GM18870 (cell line): ENCODE measurements at regions not wholly inside any gene's neighbourhood (a gene's known extent, or its start where the extent isn't known, plus 50 kb on each side); places are given as distances from the start of the nearest gene placed in this dataset.
"Not testable (repeated sequence)": the region's sequence is repeated elsewhere in the genome, so short reads cannot be mapped to it uniquely, and the experiment has no call there.

Experiments
- ATAC-seq: cut with Tn5 transposase; IDR thresholded peaks from one replicate; pipeline ENCODE4 v1.9.1; 2021; ENCODE audit warnings: moderate library complexity; ENCODE audit not compliant: unreplicated experiment

DNA sequence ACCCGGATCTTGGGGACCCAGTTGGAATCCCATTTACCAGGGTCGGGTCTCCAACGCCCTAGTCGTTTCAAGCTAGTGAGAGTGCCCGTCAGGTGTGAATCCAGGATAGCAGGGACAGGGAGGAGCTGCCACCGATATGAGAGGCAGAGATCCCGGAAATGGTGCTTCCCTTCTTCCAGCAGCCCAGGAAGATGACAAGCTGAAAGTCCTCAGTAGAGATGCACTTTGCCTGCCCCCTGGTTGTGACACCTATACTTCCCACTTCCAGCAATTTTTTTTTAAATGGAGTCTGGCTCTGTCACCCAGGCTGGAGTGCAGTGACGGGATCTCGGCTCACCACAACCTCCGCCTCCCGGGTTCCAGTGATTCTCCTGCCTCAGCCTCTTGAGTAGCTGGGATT, 503.0 kb downstream of the NTRK3 start:
- ATAC-seq = no peak

- no peak for ATAC-seq
Measured at GRCh38 chr15:87752250-87752951, 504.1 kb downstream of the NTRK3 start.

- ATAC-seq = no peak
Measured at GRCh38 chr15:87748483-87748882, 508.1 kb downstream of the NTRK3 start.

DNA sequence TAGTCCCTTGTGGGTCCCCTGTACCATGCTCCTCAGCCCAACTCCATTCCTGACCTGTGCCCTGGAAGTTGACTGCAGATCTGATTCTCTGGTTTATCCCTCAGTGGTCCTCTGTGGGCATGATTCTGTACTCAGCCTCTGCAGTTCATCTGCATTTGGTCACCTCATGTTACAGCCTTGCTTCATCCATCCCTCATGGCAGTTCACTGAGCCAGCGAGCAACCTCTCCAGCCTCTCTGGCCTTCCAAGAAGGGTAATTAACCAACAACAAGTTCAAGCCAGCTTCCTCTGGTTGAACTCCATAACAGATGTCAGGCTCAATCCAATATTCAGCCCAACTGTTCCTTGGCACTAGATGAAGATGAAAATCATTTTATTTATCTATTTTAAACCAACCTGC, 509.5 kb downstream of the NTRK3 start:
- ATAC-seq = no peak

DNA sequence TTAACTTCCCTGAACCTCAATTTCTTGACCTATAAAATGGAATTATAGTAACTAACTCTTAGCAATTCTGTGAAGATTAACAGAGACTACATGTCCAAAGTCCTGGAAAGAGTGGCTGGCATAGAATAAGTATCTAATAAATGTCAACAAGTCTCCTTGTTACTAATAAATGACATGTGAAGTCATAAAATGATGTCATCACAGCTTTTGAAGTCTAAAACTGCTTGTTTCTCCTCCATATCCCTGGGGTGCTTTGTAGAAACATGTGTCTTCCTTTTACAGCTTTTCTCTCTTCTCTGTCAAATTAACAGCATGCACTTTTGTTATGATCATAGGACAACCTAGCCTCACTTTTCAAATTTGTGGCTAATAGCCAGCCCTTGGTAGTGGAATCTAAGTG, 510.2 kb downstream of the NTRK3 start:
- no peak for ATAC-seq

DNA sequence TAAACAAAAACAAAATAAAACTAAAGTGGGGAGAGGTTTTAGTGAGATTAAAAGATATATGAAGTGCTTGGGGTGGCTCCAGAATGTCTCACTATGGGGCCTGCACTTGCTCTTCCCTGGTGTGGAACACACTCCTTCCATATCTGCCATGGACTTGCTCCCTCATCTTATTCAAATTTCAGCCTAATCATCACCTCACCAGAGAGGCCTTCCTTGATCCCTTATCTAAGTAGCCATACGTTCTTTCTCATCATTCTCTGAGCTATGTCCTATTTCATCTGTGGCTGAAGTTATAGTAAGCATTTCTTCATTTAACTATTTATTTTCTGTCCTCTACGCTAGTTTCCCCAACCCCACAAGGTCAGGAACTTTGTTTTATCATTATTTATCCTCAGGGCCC, 511.7 kb downstream of the NTRK3 start:
- no peak for ATAC-seq

DNA sequence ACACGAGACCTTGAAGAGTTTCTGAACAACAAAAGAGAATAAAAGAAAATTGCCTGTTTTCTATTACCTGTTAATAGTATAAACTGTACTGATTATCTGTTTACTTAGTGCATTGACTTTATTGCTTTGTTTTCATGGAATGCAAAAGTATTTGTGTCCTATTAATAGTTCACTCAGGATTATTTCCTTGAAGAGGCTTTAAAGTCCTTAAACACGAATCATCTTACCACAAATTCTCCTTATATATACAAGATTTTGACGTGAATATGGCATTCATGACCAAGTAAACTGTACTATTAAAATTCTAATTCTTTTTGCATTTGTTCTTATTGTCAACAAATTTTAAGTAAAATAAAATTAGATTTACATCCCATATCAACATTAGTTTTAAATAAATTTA, 513.0 kb downstream of the NTRK3 start:
- ATAC-seq = no peak

- no peak for ATAC-seq
Measured at GRCh38 chr15:87741350-87741749, 515.2 kb downstream of the NTRK3 start.

DNA sequence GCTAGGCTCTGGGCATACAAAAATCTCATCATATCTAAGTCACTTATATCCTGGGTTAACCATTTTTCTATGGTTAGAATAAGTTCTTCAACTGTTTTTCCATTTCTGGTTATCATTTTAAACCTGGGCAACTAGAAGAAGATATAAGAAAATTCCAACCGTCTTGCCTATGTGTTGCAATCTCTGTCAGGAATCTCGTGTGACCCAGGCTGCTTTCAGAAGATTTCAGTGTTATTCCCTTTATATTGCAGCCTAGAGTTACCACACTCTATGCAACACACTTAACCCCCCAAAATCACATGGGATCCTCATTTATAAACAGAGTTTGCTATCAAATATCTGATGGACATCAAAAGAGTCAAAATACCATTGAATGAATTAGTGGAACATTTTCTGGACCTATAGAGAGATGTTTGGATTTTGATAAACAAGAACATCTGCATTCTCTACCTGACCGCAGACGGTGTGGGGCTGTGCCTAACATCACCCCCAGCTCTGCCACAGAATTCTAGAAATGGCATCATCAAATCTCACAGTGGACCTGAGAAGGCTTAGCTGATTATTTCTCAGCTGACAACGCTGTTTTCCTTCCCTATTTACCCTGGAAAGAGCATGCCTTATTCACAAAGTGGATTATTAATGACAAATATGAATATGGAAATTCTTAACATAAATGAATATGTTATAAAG, 515.7 kb downstream of the NTRK3 start:
- ATAC-seq = no peak

- ATAC-seq = no peak
Measured at GRCh38 chr15:87739866-87740265, 516.7 kb downstream of the NTRK3 start.

DNA sequence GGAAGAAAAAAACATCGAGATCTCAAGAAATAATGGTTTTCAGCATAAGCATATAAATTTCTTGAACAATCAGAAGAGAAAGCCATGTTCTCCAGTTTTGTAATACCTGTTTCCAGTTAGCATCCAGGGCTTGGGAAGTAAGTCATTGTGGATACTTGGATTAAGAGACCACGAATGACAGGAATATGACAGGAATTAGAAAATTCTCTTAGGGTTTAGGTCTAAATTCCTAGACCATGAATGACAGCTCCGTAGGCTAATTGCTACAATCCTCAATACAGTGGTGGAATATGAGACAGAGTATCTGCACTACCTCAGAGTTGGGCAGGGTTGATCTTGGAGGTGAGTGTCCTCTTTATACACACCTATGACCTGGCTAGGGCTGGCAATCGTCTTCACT, 517.5 kb downstream of the NTRK3 start:
- no peak for ATAC-seq

DNA sequence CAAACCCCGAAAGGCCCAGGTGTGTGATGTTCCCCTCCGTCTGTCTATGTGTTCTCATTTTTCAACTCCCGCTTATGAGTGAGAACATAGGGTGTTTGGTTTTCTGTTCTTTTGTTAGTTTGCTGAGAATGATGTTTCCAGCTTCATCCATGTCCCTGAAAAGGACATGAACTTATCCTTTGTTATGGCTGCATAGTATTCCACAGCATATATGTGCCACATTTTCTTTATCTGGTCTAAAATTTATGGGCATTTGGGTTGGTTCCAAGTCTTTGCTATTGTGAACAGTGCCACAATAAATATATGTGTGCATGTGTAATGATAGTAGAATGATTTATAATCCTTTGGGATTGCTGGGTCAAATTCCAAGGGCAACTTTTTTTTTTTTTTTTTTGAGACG, 519.1 kb downstream of the NTRK3 start:
- ATAC-seq = not testable (repeated sequence)

GRCh38 chr15:87736891-87737389, 519.6 kb downstream of the NTRK3 start:
- ATAC-seq = no peak

DNA sequence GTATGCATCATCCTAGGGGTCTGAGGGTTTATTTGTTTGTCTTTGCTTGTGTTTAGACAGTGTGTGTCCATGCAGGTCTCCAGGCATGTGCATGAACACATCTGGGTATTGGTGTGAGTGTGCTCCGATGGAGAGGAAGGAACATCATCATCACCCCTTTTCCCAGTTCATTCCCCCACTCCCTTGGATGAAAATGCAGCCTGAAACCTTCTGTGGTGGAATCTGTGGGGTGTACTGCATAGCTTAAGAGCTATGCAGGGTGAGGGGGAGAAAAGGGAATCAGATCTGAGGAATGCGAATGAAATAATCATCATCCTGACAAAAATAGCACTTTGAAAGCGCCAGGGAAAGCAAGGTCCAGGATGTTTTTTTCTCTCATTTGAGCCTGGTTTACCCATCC, 520.1 kb downstream of the NTRK3 start:
- no peak for ATAC-seq

- no peak for ATAC-seq
Measured at GRCh38 chr15:87735522-87735921, 521.0 kb downstream of the NTRK3 start.

DNA sequence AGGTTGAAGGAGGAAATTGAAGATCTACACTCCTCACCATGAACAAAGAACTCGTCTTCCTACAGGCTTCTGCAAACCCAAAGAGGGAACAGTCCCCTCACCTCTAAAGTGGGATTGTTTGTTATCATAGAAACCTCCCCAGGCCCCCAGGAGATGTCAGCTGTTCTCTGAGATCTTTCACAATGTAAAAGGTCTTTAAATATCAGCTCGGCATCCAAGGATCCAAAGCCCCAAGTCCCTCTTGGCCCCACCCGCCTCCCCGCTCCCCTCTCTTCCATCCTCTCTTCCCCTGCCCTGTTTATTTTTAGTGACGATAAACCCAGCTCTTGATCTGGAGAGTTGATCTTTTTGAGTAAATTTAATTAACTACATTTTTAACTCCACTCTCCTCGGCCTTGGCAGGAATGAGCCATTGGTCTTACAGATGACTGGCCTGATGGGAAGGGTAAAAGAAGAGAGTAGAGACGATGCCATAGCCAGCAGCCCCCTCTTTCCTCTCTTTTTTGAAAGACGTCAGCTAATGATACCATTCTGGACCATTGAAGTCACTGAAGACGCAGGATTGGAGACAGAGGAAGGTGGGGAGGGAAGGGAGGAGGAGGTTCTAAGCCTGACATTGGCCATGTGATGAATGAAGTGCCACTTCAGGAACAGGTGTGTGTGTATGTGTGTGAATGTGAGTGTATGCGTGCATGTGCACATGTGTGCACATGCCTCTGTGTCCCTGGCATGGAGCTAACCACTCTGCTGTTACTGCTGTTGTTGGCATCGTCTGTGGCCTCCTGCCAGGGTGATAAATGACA, 521.8 kb downstream of the NTRK3 start:
- ATAC-seq = no peak

- no peak for ATAC-seq
Measured at GRCh38 chr15:87733977-87734376, 522.6 kb downstream of the NTRK3 start.

DNA sequence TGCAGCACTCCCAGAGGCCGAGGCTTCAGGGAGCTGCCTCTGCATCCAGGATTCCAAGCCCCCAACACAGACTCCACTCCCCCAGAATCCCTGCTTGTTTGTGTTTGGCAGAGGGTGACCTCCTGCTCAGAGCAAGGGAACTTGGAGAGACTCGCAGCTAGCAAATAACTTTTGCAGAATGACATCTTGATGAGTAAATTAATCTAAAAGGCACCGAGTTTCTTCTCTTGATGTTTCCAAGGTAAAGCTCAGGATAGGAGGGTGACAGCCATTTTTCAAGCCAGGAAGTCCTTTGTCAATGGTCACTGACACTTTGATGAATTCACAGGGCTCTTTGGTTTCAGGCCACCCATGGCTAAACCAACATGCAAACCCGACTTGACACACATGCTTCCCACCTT, 523.0 kb downstream of the NTRK3 start:
- no peak for ATAC-seq

DNA sequence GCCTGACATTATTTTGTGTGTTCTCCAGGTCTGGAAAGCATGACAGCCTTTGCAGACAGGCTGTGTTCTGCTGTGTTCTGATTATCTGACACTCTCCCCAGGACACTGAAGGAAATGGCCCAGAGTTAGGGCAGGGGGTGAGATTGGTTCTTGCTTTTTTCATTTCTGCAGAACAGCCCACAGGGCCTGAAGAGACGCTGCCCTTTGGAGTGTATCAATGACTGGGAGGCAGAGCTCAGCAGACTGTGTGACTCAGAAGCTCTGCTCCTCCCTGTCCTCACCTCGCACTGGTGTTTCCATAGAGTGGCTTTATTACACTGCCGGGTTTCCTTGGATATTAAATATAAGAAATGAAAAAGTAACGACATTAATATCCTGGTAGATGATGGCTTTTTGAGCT, 523.6 kb downstream of the NTRK3 start:
- ATAC-seq = no peak

- ATAC-seq = no peak
Measured at GRCh38 chr15:87731630-87732029, 524.9 kb downstream of the NTRK3 start.

- no peak for ATAC-seq
Measured at GRCh38 chr15:87730706-87731105, 525.8 kb downstream of the NTRK3 start.

- no peak for ATAC-seq
Measured at GRCh38 chr15:87728998-87729397, 527.5 kb downstream of the NTRK3 start.
